ENCODE measurements at regions not wholly inside any gene's neighbourhood (a gene's known extent, or its start where the extent isn't known, plus 50 kb on each side); places are given as distances from the start of the nearest gene placed in this dataset.
"Not testable (repeated sequence)": the region's sequence is repeated elsewhere in the genome, so short reads cannot be mapped to it uniquely, and the experiment has no call there.

GRCh38 chr4:115213716-115214115, 100.3 kb upstream of the NDST4 start:
- TF ChIP-seq POLR2AphosphoS5 (IDR thresholded peaks at IDR 0.05; ENCODE audit: low read depth) (no peak), SPI1 (IDR thresholded peaks at IDR 0.05; ENCODE audit: borderline replicate concordance, low read depth) (no peak), CTCF (IDR thresholded peaks at IDR 0.05; ENCODE audit: insufficient read depth, low read length) (no peak), GABPA (IDR thresholded peaks at IDR 0.05; ENCODE audit: low read depth) (no peak)
- TF ChIP-seq, protein P1, sequence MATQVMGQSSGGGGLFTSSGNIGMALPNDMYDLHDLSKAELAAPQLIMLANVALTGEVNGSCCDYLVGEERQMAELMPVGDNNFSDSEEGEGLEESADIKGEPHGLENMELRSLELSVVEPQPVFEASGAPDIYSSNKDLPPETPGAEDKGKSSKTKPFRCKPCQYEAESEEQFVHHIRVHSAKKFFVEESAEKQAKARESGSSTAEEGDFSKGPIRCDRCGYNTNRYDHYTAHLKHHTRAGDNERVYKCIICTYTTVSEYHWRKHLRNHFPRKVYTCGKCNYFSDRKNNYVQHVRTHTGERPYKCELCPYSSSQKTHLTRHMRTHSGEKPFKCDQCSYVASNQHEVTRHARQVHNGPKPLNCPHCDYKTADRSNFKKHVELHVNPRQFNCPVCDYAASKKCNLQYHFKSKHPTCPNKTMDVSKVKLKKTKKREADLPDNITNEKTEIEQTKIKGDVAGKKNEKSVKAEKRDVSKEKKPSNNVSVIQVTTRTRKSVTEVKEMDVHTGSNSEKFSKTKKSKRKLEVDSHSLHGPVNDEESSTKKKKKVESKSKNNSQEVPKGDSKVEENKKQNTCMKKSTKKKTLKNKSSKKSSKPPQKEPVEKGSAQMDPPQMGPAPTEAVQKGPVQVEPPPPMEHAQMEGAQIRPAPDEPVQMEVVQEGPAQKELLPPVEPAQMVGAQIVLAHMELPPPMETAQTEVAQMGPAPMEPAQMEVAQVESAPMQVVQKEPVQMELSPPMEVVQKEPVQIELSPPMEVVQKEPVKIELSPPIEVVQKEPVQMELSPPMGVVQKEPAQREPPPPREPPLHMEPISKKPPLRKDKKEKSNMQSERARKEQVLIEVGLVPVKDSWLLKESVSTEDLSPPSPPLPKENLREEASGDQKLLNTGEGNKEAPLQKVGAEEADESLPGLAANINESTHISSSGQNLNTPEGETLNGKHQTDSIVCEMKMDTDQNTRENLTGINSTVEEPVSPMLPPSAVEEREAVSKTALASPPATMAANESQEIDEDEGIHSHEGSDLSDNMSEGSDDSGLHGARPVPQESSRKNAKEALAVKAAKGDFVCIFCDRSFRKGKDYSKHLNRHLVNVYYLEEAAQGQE (IDR thresholded peaks at IDR 0.05; ENCODE audit: insufficient replicate concordance, low read depth): no peak
- no peak for DNase-seq (ENCODE audit: low read depth in 1 of 2, low spot score in 1 of 2)
- Histone ChIP-seq H3K27ac (replicated peaks) (no peak overlapping the region), H3K27me3 (ENCODE audit: insufficient read depth, poor library complexity, severe bottlenecking) (no peaks in the 10 kb centered on the region), H3K4me3 (replicated peaks; ENCODE audit: insufficient read depth, low read length) (no peak overlapping the region)

DNA sequence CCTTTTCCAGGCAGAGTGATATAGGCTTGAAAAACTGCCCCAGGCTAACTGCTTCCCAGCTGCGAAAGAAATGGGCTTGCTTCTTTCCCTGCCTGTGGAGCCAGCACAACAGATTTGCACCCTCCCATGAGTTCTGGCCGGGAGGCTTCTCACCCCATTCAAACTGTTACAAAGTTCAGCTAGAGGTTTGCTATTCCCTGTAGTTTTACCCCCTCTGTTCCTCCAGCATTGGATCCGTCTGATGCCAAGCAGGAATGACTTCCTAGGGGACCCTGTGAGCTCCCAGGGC, 87.6 kb upstream of the NDST4 start:
- DNase-seq (ENCODE audit: low read depth in 1 of 2, low spot score in 1 of 2): no peak
- Histone ChIP-seq H3K27ac (replicated peaks) (no peak overlapping the region), H3K27me3 (ENCODE audit: insufficient read depth, poor library complexity, severe bottlenecking) (no peaks in the 10 kb centered on the region), H3K4me3 (replicated peaks; ENCODE audit: insufficient read depth, low read length) (no peak overlapping the region)
- TF ChIP-seq SPI1 (IDR thresholded peaks at IDR 0.05; ENCODE audit: borderline replicate concordance, low read depth): no peak
- TF ChIP-seq POLR2AphosphoS5 (IDR thresholded peaks at IDR 0.05; ENCODE audit: low read depth): no peak
- TF ChIP-seq, protein P1 (IDR thresholded peaks at IDR 0.05; ENCODE audit: insufficient replicate concordance, low read depth): no peak
- TF ChIP-seq CTCF (IDR thresholded peaks at IDR 0.05; ENCODE audit: insufficient read depth, low read length): no peak
- no peak for TF ChIP-seq GABPA (IDR thresholded peaks at IDR 0.05; ENCODE audit: low read depth)

- not testable (repeated sequence) for H3K4me3 ChIP-seq (replicated peaks; ENCODE audit: insufficient read depth, low read length); H3K27ac ChIP-seq (replicated peaks); H3K27me3 ChIP-seq (ENCODE audit: insufficient read depth, poor library complexity, severe bottlenecking); DNase-seq (ENCODE audit: low read depth in 1 of 2, low spot score in 1 of 2)
Measured at GRCh38 chr4:115200201-115201041, 87.0 kb upstream of the NDST4 start.

DNA sequence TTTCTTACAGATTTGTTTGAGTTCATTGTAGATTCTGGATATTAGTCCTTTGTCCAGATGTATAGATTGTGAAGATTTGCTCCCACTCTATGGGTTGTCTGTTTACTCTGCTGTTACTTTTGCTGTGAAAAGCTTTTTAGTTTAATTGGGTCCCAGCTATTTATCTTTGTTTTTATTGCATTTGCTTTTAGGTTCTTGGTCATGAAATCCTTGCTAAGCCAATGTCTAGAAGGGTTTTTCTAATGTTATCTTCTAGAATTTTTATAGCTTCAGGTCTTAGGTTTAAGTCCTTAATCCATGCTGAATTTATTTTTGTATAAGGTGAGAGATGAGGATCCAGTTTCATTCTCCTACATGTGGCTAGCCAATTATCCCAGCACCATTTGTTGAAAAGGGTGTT, 81.2 kb upstream of the NDST4 start:
- not testable (repeated sequence) for H3K27ac ChIP-seq (replicated peaks); H3K27me3 ChIP-seq (ENCODE audit: insufficient read depth, poor library complexity, severe bottlenecking); DNase-seq (ENCODE audit: low read depth in 1 of 2, low spot score in 1 of 2); H3K4me3 ChIP-seq (replicated peaks; ENCODE audit: insufficient read depth, low read length)

DNA sequence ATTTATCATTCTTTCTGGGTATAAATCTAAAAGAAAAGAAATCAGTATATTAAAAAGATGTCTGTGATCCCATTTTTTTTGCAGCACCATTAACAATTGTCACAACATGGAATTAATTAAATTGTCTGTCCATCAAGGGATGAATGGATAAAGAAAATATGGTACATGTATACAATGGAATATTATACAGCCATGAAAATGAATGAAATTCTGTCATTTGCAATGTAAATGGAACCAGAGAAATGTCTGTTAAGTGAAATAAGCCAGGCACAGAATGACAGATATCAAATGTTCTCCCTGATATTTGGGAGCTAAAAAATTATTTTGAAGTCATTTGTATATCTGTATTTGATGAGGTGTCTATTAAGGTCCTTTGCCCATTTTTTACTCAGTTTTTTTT, 77.1 kb upstream of the NDST4 start:
- TF ChIP-seq, protein P1 (IDR thresholded peaks at IDR 0.05; ENCODE audit: insufficient replicate concordance, low read depth): no peak
- TF ChIP-seq POLR2AphosphoS5 (IDR thresholded peaks at IDR 0.05; ENCODE audit: low read depth): no peak
- TF ChIP-seq SPI1 (IDR thresholded peaks at IDR 0.05; ENCODE audit: borderline replicate concordance, low read depth): no peak

More for the DNA sequence above, 77.1 kb upstream of the NDST4 start:
- Histone ChIP-seq H3K4me3 (replicated peaks; ENCODE audit: insufficient read depth, low read length) (no peak overlapping the region), H3K27ac (replicated peaks) (no peak overlapping the region), H3K27me3 (ENCODE audit: insufficient read depth, poor library complexity, severe bottlenecking) (no peaks in the 10 kb centered on the region)
- no peak for DNase-seq (ENCODE audit: low read depth in 1 of 2, low spot score in 1 of 2)

Measured in HL-60 (cell line).